ENCODE measurements at regions not wholly inside any gene's neighbourhood (a gene's known extent, or its start where the extent isn't known, plus 50 kb on each side); places are given as distances from the start of the nearest gene placed in this dataset.

- no peak for DNase-seq (ENCODE audit: low read depth)
- TF ChIP-seq CTCF (conservative IDR thresholded peaks at IDR 0.05; ENCODE audit: low read length) = no peak
- H3K4me3 ChIP-seq (ENCODE audit: low read length) = no peak overlapping the region
These were observed 357.7 kb upstream of the SMIM21 start for GRCh38 chr18:75785206-75785605.

DNA sequence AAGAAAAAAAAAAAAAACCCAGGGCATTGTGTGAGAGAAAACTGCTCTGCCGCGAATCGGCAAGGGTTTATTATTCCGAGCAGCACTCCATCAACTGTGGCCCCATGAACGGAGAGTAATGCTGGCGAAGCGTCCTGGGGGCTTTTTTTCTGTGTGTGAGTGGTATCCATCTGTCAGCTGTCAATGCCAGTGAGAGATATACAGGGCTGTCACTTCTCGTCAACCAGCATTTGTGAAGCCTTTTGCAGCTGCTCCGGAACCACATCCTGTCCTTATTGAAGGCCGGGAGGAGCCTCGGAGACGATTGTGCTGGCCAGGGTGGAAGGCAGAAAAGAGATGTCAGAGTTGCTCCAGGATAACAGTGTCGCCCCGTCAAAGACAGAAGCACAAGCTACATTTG is 356.9 kb upstream of the SMIM21 start:
- H3K4me3 ChIP-seq (ENCODE audit: low read length) = peak overlapping the region; percentile 52
- DNase-seq (ENCODE audit: low read depth) = no peak
- no peak for TF ChIP-seq CTCF (conservative IDR thresholded peaks at IDR 0.05; ENCODE audit: low read length)

DNA sequence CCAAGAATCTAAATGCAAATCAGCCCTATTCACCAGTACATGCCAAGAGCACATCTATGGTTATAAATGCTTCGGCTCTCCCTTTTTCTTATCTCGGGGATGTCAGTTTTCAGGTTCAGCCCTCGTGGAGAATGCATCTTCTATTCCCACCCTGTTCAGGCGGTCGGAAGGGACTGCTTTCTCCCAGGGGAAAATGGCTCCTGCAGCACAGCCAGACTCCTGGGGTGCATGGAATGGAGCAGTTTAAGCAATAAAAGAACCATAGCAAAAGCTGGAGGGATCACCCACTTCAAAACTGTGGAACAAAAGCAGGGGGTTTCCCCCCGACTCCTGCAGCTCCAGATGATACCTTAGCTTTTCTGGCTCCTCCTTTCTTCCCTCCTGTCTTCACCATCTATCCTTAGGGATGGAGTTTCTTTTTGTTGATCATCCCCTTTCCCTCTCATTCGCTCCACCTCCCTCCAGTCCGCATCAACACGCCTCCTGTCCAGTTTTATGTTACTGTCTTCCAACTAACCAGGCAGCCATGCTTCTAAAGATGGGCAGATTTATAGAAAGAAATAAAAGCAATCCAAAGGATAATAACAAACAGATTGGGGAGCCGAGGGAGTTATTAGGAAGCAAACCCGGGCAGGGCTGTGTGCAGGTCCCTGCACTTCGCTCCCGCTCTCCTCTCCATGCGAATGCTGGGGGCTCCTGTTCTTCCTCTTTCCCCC is 356.2 kb upstream of the SMIM21 start:
- TF ChIP-seq CTCF (conservative IDR thresholded peaks at IDR 0.05; ENCODE audit: low read length) = no peak
- peak overlapping the region; percentile 52 for H3K4me3 ChIP-seq (ENCODE audit: low read length)
- DNase-seq (ENCODE audit: low read depth) = no peak

DNA sequence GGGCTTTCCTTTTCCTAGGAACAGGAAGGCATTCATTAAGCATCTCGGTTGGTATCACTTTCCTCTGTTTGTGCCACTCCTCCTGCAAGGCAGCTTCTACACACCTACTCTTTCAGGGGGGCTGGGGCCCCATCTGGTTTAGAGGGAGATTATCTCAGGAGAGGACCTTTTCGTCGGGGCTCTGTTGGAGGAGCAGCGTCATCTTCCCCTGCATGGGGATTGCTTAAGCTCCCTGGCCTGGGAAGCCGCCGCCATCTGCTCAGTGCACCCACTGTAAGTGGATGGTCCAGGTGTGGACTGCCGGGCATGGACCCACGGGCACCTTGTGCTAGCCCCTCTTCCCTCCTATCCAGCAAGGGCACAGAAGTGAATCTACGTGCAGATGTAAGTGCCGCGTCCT is 355.3 kb upstream of the SMIM21 start:
- H3K4me3 ChIP-seq (ENCODE audit: low read length) = no peak overlapping the region
- DNase-seq (ENCODE audit: low read depth) = no peak

GRCh38 chr18:75782204-75782603 is 354.7 kb upstream of the SMIM21 start:
- H3K4me3 ChIP-seq (ENCODE audit: low read length) = no peak overlapping the region
- no peak for DNase-seq (ENCODE audit: low read depth)
- TF ChIP-seq CTCF (conservative IDR thresholded peaks at IDR 0.05; ENCODE audit: low read length) = no peak

More for the DNA sequence above, 355.3 kb upstream of the SMIM21 start:
- no peak for TF ChIP-seq CTCF (conservative IDR thresholded peaks at IDR 0.05; ENCODE audit: low read length)

DNA sequence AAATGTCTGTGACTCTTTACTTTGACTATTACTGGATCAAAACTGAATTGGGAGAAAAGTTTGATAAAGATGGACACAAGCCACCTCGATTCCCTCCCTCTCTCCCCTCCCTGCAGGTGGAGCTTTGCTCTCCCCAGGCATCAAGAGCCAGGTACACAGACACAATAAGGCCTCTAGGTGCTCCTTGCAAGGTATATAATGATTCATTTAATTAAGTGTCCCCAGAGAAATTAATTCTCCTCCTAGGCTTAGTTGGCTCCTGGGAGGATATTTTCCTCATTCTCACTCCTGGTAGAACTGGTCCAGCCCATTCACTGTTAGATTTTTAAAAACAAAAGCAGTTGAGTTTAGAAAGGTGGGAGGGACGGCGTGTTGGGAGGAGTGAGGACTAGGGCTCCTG is 352.4 kb upstream of the SMIM21 start:
- no peak for TF ChIP-seq CTCF (conservative IDR thresholded peaks at IDR 0.05; ENCODE audit: low read length)
- DNase-seq (ENCODE audit: low read depth) = no peak
- H3K4me3 ChIP-seq (ENCODE audit: low read length) = no peak overlapping the region

DNA sequence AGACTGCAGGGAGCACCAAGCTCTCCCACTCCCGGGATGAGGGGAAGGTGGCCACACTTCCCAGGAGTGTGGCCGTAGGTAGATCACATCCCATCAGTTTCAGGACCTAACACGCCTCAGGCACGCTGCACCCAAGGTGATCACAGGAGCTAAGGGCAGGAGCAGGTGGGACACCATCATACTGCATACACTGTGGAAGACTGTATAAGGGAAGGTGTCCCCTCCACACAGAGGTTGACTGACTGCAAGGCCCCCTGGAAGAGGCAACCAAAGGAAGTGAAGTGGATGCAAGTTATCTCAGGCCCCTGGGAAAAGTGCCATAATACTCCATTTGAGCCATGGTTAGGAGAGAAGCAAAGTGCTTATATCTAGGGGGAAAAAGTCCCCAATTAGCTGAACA is 351.9 kb upstream of the SMIM21 start:
- DNase-seq (ENCODE audit: low read depth) = no peak
- no peak for TF ChIP-seq CTCF (conservative IDR thresholded peaks at IDR 0.05; ENCODE audit: low read length)
- no peak overlapping the region for H3K4me3 ChIP-seq (ENCODE audit: low read length)

Data from AG10803 (cell line).